GM12878 (cell line): ENCODE measurements at regions not wholly inside any gene's neighbourhood (a gene's known extent, or its start where the extent isn't known, plus 50 kb on each side); places are given as distances from the start of the nearest gene placed in this dataset.

Experiments used
- ATAC-seq: fragments of 200-7000 bp; cut with Tn5 transposase; 3 replicates; pipeline ENCODE4 v1.9.1; 2020; ENCODE audit warnings: mild to moderate bottlenecking, moderate library complexity
- BruUV-seq: library from RNA; stranded (reverse); fragments of 400-500 nt; replicated peaks from 2 replicates; lab custom pipeline; 2021; lab: Mats Ljungman, UMichigan
- CTCF ChIA-PET: fragments of 300-600 bp; sonication (Branson Sonifier 250); formaldehyde crosslinking; extraction: SDS; loops from one replicate; lab custom pipeline; 2021; ENCODE audit warnings: inconsistent platforms; lab: Yijun Ruan, JAX
- POLR2A ChIA-PET: fragments of 350-600 bp; formaldehyde crosslinking; extraction: SDS; loops from one replicate; lab custom pipeline; 2021; ENCODE audit warnings: inconsistent platforms; lab: Charles Lee
- RAD21 ChIA-PET: fragments of 300-600 bp; sonication (Branson Sonifier 250); formaldehyde crosslinking; loops from one replicate; lab custom pipeline; 2023; ENCODE audit warnings: antibody characterized with exemption; ENCODE audit not compliant: unreplicated experiment; lab: Charles Lee
- SMC1A ChIA-PET: fragments of 300-600 bp; sonication (Branson Sonifier 250); formaldehyde crosslinking; loops from one replicate; lab custom pipeline; 2023; ENCODE audit not compliant: unreplicated experiment, uncharacterized antibody; lab: Charles Lee
- DNase-seq: peaks from one replicate; pipeline ENCODE4 v3.0.0-alpha.2; 2011; ENCODE audit warnings: low read depth, low spot score
- FAIRE-seq: peaks from 3 replicates; lab custom pipeline; 2011; peaks lifted over from hg19 to GRCh38; lab: Jason Lieb, UNC
- H2AFZ ChIP-seq: 2 replicates; pipeline ENCODE4 v1.6.0; 2011; ENCODE audit warnings: low read depth, low read length, control low read depth; ENCODE audit not compliant: control insufficient read depth
- H3K27ac ChIP-seq: 2 replicates; pipeline ENCODE4 v1.5.1; 2011; ENCODE audit warnings: control low read depth; ENCODE audit not compliant: control insufficient read depth, insufficient read depth
- H3K27me3 ChIP-seq, 2 experiments: replicated peaks in 1 of 2; 2 replicates each; pipeline versions ENCODE4 v1.6.0 to v1.6.1; 2011; ENCODE audit warnings: low read length in 1 of 2; ENCODE audit not compliant: control insufficient read depth in 2 of 2, insufficient read depth in 2 of 2
- H3K36me3 ChIP-seq, 2 experiments: 2 replicates each; pipeline ENCODE4 v1.5.1; 2011; ENCODE audit warnings: low read length in 1 of 2; ENCODE audit not compliant: control insufficient read depth in 2 of 2, insufficient read depth in 2 of 2
- H3K4me1 ChIP-seq: 2 replicates; pipeline ENCODE4 v1.6.1; 2011; ENCODE audit warnings: mild to moderate bottlenecking, low read length, moderate library complexity, mixed read lengths; ENCODE audit not compliant: control insufficient read depth, insufficient read depth
- H3K4me2 ChIP-seq: 2 replicates; pipeline ENCODE4 v1.6.0; 2011; ENCODE audit warnings: control low read depth; ENCODE audit not compliant: control insufficient read depth, insufficient read depth
- H3K4me3 ChIP-seq: fragments of 200-600 bp; sonication (generic); 2 replicates; pipeline ENCODE4 v1.5.1; 2016
- H3K79me2 ChIP-seq: 2 replicates; pipeline ENCODE4 v1.6.0; 2011; ENCODE audit warnings: low read length; ENCODE audit not compliant: control insufficient read depth, insufficient read depth
- H3K9ac ChIP-seq: 2 replicates; pipeline ENCODE4 v1.8.0; 2011; ENCODE audit warnings: low read length, control low read depth, mixed read lengths; ENCODE audit not compliant: control insufficient read depth, insufficient read depth
- H3K9me3 ChIP-seq: replicated peaks from 3 replicates; pipeline ENCODE4 v1.5.1; 2011; ENCODE audit warnings: mild to moderate bottlenecking, low read length; ENCODE audit not compliant: control insufficient read depth, insufficient read depth
- H4K20me1 ChIP-seq: 2 replicates; pipeline ENCODE4 v1.6.0; 2011; ENCODE audit not compliant: control insufficient read depth, insufficient read depth
- ATF7 ChIP-seq: fragments of 450-650 bp; IDR thresholded peaks from 2 replicates; pipeline ENCODE4 v1.6.1; 2016; ENCODE audit warnings: low read depth, mild to moderate bottlenecking
- BCL11A ChIP-seq: IDR thresholded peaks from 2 replicates; pipeline ENCODE4 v1.6.1; 2011; ENCODE audit warnings: low read depth, low read length
- EZH2 ChIP-seq: IDR thresholded peaks from 2 replicates; pipeline ENCODE4 v1.6.1; 2012; ENCODE audit warnings: low read depth, mild to moderate bottlenecking, control low read depth, inconsistent platforms, low read length, borderline replicate concordance; ENCODE audit not compliant: control insufficient read depth
- MTA3 ChIP-seq: IDR thresholded peaks from 2 replicates; pipeline ENCODE4 v1.6.1; 2012; ENCODE audit warnings: low read length, inconsistent platforms, borderline replicate concordance
- NR2C1 ChIP-seq: fragments of 450-650 bp; IDR thresholded peaks from 2 replicates; pipeline ENCODE4 v1.6.1; 2017; ENCODE audit warnings: antibody characterized with exemption, mild to moderate bottlenecking, moderate library complexity
- POLR2A ChIP-seq: IDR thresholded peaks from 2 replicates; pipeline ENCODE4 v1.6.1; 2011; ENCODE audit warnings: low read depth, mild to moderate bottlenecking, low read length
- POLR2AphosphoS5 ChIP-seq: IDR thresholded peaks from 2 replicates; pipeline ENCODE4 v1.6.1; 2011; ENCODE audit warnings: mild to moderate bottlenecking, low read length, inconsistent platforms
- RB1 ChIP-seq: fragments of 450-650 bp; formaldehyde crosslinking; IDR thresholded peaks from 2 replicates; pipeline ENCODE4 v1.6.1; 2017; ENCODE audit warnings: mild to moderate bottlenecking, borderline replicate concordance
- SPI1 ChIP-seq: IDR thresholded peaks from 2 replicates; pipeline ENCODE4 v1.6.1; 2011; ENCODE audit warnings: low read depth, mild to moderate bottlenecking, low read length, moderate library complexity, borderline replicate concordance; ENCODE audit not compliant: insufficient read depth
- TCF3 ChIP-seq: IDR thresholded peaks from 2 replicates; pipeline ENCODE4 v1.6.1; 2012; ENCODE audit warnings: low read depth, mild to moderate bottlenecking, low read length, borderline replicate concordance; ENCODE audit not compliant: insufficient read depth
- YY1 ChIP-seq: IDR thresholded peaks from 2 replicates; pipeline ENCODE4 v1.6.1; 2011; ENCODE audit warnings: low read depth, mild to moderate bottlenecking, low read length
- WGBS: methylation state at CpG from one replicate; pipeline ENCODE4 v1.1.6; 2016; ENCODE audit warnings: low lambda C conversion rate; ENCODE audit not compliant: insufficient replicate concordance, insufficient coverage; ENCODE audit errors: missing lambda C conversion rate; 5-methylcytosine and 5-hydroxymethylcytosine counted together
- in situ Hi-C: fragments of 300-500 bp; cut with MboI; formaldehyde crosslinking; loops from 9 replicates; pipeline ENCODE4 v1.14.3; 2018; ENCODE audit warnings: mixed read lengths
- intact Hi-C: fragments of 100-400 bp; cut with micrococcal nuclease; formaldehyde crosslinking; loops from one replicate; pipeline ENCODE4 v1.14.2; 2022; ENCODE audit not compliant: unreplicated experiment
- TF ChIP-seq, protein P1 (sequence below): fragments of 450-650 bp; IDR thresholded peaks from 2 replicates; pipeline ENCODE4 v1.6.1; 2017; ENCODE audit warnings: mild to moderate bottlenecking, moderate library complexity

DNA sequence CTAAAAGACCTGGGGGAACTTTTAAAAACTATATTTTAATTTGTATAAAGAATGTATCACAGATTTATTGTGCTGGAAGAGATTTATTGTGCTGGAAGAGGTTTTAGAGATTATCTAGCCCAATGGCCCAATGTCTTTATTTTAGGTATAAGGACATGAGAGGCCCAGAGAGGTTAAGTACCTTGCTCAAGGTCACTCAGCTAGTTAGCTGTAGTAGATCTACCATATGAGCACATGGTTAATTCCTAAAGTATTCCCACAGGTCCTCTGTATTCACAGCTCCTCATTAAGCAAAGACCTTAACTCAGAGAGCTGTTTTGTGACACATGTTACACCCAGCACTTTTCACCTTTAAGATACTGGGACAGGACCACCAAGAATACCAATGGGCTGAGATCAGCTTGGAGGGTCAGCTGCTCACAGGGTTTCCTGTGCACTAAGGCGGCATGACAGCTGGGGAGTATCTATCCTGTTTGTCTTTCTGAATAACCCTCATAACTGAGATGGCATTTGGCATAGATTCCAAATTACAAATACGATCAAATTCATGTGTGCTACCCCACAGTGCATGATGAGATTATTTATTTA is 143.1 kb upstream of the TBL1XR1 start:
- DNase-seq (no peak), ATAC-seq (no peak), FAIRE-seq (no peak)
- ChIA-PET RAD21 (interaction anchor here (1.1 kb wide), 1 partner anchor 20 kb away, joined by 4 read pairs; no protein-coding TSS in a partner anchor), CTCF (no interaction called here), SMC1A (interaction anchor here (0.6 to 3.6 kb wide), 3 partner anchors 12 to 151 kb away, joined by 3 to 10 read pairs (median 3); no protein-coding TSS in a partner anchor), POLR2A (interaction anchor here (0.5 kb wide), 1 partner anchor 1164 kb away, joined by 3 read pairs; no protein-coding TSS in a partner anchor)
- Histone ChIP-seq H4K20me1 (no peaks in the 10 kb centered on the region), H3K9me3 (no peaks in the 10 kb centered on the region), H2AFZ (no peak overlapping the region), H3K9ac (no peak overlapping the region), H3K4me1 (peaks cover 26% of the 10 kb centered on the region), H3K27me3 (no peaks in the 10 kb centered on the region), H3K27ac (no peak overlapping the region), H3K4me2 (no peak overlapping the region), H3K4me3 (no peak overlapping the region), H3K79me2 (no peaks in the 10 kb centered on the region), H3K36me3 (no peaks in the 10 kb centered on the region)
- TF ChIP-seq RB1: no peak
- TF ChIP-seq SPI1: no peak
- no peak for TF ChIP-seq YY1
- TF ChIP-seq NR2C1: no peak
- no peak for TF ChIP-seq TCF3
- no peak for TF ChIP-seq BCL11A
- no peak for TF ChIP-seq MTA3
- no peak for TF ChIP-seq POLR2AphosphoS5
- TF ChIP-seq ATF7: no peak
- TF ChIP-seq POLR2A: no peak
- TF ChIP-seq, protein P1, sequence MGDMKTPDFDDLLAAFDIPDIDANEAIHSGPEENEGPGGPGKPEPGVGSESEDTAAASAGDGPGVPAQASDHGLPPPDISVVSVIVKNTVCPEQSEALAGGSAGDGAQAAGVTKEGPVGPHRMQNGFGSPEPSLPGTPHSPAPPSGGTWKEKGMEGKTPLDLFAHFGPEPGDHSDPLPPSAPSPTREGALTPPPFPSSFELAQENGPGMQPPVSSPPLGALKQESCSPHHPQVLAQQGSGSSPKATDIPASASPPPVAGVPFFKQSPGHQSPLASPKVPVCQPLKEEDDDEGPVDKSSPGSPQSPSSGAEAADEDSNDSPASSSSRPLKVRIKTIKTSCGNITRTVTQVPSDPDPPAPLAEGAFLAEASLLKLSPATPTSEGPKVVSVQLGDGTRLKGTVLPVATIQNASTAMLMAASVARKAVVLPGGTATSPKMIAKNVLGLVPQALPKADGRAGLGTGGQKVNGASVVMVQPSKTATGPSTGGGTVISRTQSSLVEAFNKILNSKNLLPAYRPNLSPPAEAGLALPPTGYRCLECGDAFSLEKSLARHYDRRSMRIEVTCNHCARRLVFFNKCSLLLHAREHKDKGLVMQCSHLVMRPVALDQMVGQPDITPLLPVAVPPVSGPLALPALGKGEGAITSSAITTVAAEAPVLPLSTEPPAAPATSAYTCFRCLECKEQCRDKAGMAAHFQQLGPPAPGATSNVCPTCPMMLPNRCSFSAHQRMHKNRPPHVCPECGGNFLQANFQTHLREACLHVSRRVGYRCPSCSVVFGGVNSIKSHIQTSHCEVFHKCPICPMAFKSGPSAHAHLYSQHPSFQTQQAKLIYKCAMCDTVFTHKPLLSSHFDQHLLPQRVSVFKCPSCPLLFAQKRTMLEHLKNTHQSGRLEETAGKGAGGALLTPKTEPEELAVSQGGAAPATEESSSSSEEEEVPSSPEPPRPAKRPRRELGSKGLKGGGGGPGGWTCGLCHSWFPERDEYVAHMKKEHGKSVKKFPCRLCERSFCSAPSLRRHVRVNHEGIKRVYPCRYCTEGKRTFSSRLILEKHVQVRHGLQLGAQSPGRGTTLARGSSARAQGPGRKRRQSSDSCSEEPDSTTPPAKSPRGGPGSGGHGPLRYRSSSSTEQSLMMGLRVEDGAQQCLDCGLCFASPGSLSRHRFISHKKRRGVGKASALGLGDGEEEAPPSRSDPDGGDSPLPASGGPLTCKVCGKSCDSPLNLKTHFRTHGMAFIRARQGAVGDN: no peak
- no peak for TF ChIP-seq EZH2
- WGBS: 67% methylated on average over 2 of the region's 2 CpGs
- no TSS peak for BruUV-seq
- intact Hi-C loops: no loop called here
- in situ Hi-C loops: no loop called here
